ENCODE measurements at regions not wholly inside any gene's neighbourhood (a gene's known extent, or its start where the extent isn't known, plus 50 kb on each side); places are given as distances from the start of the nearest gene placed in this dataset.

GRCh38 chr1:238954865-238955264 lies 431.5 kb upstream of the CHRM3 start:
- TF ChIP-seq CTCF (IDR thresholded peaks at IDR 0.05) (no peak), POLR2AphosphoS5 (IDR thresholded peaks at IDR 0.05) (no peak), POLR2A (IDR thresholded peaks at IDR 0.05) (no peak)
